Astrocyte of the hippocampus (primary cell): ENCODE measurements at regions not wholly inside any gene's neighbourhood (a gene's known extent, or its start where the extent isn't known, plus 50 kb on each side); places are given as distances from the start of the nearest gene placed in this dataset.
"Not testable (repeated sequence)": the region's sequence is repeated elsewhere in the genome, so short reads cannot be mapped to it uniquely, and the experiment has no call there.

ENCODE experiments used
- DNase-seq: peaks from one replicate; pipeline ENCODE4 v3.0.0; 2011; ENCODE audit warnings: low read depth, low spot score

GRCh38 chr5:177857642-177858200 lies 75.0 kb upstream of the FAM153A start:
- not testable (repeated sequence) for DNase-seq

GRCh38 chr5:177856474-177856873 lies 73.8 kb upstream of the FAM153A start:
- DNase-seq: not testable (repeated sequence)

- DNase-seq: not testable (repeated sequence)
Observed at GRCh38 chr5:177847914-177848313, 65.2 kb upstream of the FAM153A start.

GRCh38 chr5:177846598-177846997 lies 63.9 kb upstream of the FAM153A start:
- DNase-seq: not testable (repeated sequence)

GRCh38 chr5:177845906-177846305 lies 63.2 kb upstream of the FAM153A start:
- DNase-seq: not testable (repeated sequence)

- not testable (repeated sequence) for DNase-seq
Observed at GRCh38 chr5:177836191-177836590, 53.5 kb upstream of the FAM153A start.
